GM19467 (cell line): ENCODE measurements at regions not wholly inside any gene's neighbourhood (a gene's known extent, or its start where the extent isn't known, plus 50 kb on each side); places are given as distances from the start of the nearest gene placed in this dataset.

Experiments used
- ATAC-seq: cut with Tn5 transposase; IDR thresholded peaks from one replicate; pipeline ENCODE4 v1.9.1; 2021; ENCODE audit warnings: mild to moderate bottlenecking, moderate library complexity; ENCODE audit not compliant: unreplicated experiment

DNA sequence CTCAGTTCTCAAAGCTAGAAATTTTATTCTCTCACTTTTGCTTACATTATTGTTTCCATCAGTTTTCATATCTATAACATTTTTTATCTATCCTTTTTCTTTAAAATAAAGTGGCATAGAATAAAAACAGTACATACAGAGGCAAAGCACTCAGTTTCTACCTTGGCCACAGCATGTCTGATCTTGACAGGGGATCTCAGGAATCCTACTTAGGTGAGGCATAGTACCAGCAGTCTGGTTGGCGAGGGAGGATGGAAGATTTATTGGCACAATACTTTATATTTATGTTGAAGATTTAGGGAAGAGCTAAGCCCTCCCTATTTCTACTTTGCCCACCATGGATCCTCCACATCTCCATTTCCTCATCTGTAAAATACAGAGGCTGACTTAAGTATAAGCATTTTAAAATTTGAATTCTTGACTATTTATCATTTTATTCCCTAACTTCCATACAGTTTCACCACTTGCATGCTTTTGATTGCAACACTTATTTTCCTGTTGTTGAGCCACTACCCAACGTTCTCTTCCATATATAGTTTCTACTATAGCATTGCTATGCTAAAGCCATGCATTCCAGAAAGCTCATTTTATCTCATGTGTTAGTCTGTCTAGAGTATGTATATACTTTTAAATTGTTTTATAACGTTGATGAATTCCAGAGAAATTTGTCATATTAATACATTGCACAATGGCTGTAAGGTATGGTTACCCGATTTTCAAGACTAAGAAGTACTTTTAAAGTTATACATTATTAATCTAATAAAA, 506.7 kb downstream of the KCTD12 start:
- no peak for ATAC-seq

DNA sequence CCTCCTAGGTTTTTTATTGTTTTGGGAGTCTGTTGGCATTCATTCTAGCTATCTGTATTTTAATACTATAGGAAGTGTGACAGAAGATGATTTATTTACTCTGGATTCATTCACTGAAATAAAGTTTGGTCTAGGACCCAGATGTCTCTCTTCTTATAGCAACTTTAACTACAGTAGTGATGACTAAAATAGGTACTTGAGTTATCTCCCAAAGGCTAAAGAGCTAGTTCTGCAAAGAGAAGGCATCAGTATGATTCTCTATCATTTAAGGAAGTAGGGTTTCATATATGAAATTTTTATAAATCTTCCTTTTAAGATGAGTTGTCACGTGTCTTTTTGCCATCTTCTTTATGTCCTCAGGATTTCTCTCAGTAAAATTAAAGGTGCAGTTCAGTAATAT, 507.4 kb downstream of the KCTD12 start:
- no peak for ATAC-seq

DNA sequence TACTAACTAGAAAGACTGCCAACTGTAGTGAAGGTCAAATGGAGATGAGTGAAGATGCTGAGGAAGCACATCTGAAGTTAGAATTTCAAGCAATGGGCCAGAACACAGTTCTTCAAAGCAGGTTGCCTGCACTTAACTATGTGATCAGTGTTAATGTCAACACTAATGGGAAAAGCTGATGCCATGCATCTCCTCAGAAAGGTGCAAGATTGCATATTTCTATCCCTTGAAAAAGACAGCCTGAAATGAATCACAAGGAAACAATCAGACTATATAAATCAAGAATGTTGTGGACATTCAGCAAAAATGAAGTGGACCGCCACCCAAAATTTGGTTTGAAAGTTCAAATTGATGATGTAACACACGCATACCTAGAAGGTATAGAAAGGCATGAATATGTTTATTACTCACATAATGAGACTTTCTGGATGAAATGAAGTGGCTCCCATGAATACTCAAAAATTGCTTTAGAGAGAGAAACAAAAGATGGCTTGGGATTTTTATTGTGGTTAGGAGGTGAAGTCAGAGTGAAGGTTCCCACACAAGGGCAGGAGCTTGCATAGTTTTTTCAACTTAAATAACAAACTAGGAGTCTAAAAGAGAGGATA, 522.4 kb downstream of the KCTD12 start:
- no peak for ATAC-seq

DNA sequence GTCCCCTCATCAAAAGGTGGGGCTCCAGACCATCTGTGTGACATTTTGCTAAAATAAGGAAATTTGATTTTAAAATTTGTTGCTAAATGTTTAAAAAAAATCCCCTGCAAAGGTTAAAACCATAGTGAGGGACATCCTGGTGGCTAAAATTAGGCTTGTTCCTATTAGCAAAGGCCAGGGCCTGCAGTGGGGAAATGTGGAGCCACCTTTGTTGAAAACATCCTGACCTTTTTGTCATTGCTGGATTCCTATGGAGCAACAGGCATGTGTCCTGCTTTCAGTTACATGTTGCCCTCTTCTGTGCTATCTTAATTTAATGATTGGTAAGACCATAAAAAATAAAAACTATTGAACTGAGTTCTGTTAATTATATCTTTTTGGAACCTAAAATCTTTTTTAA, 524.3 kb downstream of the KCTD12 start:
- ATAC-seq = no peak

DNA sequence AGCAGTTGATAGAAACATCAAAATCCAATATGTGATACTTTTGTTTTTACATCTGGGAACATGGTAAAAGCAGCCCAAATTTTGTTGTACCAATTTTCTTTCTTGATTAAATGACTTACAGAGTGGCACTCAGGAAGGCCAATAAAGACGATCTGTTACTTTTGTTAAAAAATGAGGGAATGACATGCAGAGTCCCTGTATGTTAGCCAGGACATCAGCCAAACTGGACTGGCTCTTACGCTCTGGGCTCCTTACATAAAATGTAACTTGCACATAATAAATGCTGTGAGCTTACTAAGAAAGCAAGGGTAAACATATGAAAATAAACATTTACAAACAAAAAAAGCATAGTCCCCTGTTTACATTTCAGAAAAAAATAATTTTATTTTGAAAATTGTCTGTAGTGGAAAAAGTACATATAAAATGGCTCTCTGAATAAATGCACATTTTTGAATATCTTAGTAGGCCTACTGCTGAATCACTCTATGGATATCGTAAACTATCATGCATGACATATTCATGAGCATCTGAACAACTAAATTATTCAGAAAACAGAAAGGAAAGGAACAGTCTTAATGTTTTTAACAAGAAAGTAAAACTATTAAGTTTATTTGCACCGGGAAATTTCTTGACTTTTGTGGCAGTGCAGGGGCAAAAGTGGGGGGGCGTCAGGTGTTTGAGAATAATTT, 534.5 kb downstream of the KCTD12 start:
- ATAC-seq = no peak

DNA sequence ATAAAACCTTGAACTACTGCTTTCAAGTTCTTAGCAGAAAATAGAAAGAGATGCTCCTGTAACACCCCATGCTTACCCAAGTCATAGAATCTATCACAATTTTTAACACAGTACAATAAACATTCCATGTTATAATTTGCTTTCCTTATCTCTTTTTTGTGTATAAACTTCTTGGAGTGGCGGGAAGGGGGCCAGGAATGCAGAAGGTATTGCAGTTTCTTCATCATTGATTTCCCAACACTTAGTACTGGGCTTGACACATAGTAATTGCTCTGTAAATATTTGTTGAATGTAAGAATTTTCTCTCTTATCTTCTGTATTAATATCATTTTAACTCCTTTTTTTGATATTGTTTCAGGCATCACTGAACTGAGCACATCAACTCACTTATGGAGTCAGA, 535.8 kb downstream of the KCTD12 start:
- no peak for ATAC-seq

DNA sequence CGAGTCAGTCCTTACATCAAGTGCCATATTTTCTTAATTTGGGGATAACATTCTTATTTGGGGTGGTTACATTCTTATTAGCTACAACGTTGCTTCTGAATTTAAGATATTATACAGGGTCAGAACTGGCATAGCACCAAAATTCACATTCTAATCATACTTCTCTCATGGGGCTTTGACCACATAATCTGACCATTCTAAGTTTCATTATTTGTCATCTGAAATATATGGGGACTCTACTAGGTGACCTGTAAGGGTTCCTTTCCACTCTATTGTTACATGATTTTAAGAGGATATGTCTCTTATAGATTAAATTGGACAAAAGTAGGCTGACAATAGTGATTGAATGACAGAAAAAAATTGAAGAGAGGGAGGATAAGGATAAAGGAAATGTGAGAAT, 536.5 kb downstream of the KCTD12 start:
- no peak for ATAC-seq

DNA sequence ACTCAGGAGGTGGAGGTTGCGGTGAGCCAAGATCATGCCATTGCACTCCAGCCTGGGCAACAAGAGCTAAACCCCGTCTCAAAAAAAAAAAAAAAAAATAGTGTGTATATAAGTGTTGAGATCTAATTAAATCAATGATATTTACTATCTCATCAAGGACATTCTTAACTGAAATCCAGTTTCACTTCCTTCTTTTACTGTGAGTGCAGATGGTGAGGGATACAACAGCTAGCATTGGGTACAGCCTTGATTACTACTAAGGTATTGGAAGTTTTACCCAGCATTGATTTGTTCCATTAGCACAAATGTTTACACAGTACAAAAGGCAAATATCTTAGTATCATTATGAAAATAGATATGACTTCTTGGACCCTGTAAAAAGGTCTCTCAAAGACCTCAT, 546.6 kb downstream of the KCTD12 start:
- no peak for ATAC-seq

DNA sequence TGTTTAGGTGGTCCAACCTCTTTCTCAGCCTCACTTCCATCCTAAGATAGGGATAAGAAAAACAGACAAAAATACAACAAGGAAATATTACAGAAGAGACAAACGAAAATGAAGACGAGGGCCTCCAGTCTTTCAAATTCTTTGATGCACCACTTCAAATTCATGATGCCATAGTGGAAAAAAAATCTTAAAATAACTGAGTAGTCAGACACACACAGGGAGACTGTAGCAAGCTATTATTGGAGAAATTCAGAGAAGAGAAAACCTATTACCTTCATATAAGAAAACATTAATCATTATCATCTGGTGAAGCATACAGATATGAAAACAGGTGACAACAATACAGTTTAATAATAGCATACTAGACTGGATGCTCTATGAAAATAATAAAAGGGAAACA, 548.2 kb downstream of the KCTD12 start:
- ATAC-seq = no peak

DNA sequence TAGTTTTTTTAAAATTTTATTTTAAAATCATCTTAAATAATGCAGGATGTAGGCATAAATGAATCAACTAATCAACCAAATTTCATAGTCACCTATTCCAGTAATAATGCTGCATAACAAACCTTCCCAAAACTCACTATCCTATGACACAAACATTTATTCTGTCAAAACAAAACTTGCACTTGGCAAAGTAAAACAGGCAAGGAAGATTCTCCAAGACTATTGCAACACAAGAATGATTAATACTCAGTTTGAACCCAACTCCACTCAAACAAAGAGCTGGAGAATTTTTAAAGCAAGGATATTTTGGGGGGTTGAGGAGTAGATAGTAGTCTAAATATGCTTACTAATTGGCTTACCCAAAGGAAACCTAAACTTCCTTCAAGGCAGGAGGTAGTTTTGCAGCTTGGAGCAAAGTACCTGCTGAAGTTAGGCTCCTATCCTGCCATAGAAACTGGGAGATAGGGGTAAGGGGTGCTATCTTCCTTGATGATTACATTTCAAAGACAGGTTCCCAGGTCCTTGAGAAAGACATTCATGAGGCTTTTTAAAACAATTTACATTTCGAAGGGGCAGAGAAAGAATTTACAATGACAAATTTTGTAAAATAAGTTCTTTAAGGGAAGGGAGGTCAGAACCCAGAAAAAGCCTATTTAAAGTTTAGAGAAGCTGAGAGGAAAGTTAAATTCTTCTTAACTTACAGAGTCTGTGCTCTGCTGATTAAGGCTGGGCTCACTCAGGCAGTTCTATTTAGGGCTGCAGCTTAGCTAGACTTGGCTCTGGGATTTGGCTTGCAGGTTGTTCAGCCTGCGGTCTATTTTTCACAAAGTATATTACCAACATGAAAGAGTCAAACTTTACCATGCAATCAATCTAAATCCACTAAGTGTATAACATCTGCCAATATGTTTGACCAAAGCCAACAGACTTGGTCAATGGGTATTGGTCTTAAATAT, 549.0 kb downstream of the KCTD12 start:
- ATAC-seq = no peak

DNA sequence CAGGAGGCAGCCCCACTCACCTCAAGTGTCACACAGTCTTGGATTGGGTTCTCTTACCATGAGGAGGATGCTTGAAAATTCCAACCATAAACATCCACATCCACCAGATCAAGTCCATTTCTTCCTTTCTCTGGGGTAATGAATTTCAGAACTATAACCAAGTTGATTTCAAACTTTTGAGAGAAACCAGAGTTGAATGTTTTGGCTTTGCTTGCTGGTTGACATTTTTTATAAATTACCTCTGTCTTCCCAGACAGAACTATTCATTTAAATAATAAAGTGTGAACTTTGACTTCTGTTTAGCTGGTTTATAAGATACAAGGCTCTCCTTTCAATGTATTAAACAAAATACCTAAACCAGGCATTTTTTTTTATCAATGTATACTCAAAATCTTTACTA, 550.7 kb downstream of the KCTD12 start:
- no peak for ATAC-seq

DNA sequence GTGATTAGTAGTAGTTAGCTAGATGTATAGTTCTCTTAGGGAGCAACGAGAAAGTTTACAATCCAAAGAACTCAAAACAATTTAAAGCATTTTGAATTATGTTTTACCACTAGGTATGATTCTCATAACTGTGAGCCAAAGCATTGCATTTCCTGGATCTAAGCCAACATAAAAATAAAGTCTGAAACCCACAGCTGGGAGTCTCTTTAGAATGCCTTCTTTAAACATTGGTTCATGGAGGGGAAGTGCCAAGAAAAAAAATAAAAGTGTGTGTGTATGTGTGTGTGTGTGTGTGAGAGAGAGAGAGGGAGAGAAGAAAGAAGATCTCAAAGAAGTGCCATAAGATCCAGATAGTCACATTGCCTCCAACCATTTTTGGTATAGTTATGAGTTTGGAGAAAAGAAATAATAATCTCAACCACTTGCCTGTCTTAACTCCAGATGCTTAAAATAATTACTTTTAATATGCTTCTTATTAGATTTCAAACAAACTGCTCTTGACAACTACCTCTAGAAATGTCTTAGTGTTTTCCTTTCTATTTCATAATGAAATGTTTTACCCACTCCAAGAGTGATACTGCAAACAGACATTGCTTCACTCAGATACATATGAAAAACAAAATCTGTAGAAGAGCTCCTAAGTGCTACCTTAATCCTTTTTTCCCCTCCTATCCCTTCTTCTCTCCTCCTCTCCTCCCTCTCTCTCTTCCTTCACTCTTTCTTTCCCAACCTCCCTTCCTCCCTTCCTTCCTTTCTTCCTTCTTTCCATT, 554.1 kb downstream of the KCTD12 start:
- no peak for ATAC-seq

DNA sequence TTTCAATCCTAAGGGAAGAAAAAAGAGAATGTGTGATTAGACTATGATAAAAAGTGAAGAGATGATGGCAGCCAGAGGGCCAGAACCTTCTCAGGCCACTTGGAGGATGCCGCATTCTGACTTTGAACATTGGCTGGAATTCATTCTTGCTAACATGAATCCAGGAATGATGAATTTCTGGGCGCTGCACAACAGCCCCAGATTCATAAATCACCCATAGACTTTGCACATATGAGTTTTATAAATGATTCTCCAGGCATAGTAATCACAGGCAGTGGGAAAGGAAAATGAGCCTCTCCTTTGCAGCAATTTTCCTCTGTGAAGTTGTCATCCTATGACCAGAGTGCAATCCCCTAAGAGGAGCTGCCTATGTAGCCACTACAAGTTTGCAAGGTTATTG, 555.4 kb downstream of the KCTD12 start:
- ATAC-seq = no peak

DNA sequence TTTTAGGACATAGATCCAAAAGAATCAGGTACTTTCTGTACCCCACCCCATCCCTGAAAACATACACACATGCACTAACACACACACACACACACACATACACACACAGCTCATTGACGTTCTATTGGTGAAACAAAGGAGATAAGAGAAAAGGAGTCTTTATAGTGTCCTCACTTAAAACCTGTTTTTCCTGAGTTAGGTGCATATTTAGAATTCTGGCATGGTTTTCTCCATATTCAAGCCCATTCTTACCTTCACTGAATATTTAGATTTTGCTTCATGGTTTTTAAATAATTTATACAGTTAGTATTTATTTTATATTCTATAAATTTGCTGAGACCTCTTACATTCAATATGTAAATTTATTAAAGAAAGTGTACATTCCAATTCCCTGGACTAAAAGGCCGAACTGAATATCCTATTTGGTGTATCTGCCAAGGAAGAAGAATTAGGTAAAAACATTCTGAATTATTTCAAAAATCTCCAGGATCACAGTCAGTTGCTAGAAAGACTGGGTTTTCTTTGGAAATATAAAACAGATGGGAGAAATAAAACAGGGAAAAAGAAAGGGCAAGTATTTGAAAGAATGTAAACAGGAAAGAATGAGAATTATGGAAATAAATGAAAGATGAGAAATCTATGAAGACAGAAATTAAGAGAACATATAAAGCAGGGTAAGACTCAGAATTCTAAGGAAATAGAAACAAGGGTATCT, 556.2 kb downstream of the KCTD12 start:
- no peak for ATAC-seq

DNA sequence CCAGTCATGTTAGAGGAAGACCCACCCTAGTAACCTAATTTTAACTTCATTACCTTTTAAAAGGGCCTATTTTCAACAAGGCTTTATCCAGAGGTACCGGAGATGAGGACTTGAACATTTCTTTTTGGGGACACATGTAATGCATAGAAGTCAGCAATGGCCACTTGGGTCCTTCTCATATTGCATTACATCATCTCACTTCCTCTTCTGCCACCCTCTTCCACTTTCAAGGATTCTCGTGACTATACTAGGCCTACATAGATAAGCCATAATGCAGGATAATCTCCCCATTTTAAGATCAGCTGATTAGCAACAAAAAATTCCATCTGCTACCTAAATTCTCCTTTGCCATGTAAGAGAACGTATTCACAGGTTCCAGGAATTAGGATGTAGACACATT, 557.2 kb downstream of the KCTD12 start:
- no peak for ATAC-seq

DNA sequence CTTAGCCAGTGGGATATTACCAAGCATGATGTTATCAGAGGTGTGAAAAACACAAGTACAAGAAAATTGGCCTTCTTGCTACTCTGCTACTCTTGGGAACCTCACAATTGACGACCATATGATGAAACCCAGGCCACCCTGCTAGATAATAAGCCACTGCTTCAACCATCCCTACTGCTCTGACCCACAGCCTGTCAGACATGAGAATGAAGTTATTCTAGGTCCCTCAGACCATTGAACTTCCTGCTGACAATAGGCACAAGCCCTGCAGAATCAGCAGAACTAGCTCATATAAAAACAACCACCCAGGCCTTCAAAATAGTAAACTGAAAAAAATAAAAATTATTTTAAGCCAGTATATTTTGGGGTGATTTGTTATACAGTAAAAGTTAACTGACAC, 559.9 kb downstream of the KCTD12 start:
- ATAC-seq = no peak

DNA sequence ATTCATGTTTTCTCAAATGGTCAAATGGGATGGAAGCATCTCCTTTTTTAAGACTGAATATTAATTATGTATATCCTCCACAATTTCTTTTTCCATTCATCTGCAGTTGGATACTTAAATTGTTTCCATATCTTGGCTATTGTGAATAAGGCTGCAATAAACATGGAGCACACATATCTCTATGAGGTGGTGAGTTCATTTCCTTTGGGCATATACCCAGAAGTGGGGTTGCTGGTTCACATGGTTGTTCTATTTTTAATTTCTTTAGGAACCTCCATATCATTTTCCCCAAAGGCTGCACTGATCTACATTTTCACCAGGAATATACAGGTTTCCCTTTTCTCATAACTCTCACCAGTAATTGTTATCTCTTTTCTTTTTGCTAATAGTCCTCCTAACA, 566.3 kb downstream of the KCTD12 start:
- ATAC-seq = no peak

DNA sequence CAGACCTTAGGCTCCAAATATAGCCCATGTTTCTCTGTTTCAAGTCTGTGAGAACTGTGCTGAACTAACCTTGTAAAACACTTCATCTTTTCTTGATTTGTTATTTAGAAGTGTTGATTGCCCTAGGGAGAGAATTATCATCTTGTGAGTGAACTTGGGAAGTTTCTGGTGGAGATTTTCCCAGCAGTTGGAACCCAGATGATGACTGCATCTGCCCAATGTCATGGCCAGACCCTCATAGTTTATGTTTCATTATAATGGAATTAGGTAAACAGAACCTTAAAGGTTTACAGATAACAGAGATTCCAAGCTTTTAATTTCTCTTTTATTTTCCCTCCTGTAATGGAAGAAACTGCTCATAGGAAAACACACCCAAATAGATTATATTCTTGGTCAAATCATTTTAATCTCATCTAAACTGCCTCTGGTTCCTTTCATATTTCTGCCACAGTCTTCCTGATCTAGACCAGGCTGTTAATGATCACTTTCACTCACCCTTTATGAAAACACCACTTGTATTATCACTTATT, 569.1 kb downstream of the KCTD12 start:
- no peak for ATAC-seq

DNA sequence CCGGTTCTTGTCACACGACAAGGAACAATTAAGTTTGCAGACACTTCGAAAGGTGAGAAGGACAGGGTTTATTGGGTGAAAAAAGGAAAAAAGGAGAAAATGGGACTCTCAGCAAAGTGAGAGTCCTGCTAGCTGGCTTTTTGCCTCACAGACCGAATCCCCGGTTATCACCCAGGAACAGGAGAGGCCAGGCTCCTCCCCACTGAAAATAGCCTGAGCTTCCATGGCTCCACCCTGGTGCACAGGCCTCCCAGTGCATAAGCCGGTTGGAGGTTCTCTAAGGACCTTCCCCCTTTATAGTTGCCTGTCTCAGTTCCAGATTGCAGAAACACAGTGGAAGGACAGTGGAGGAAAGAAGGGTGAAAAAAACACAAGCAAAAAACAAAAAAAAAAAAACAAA, 571.7 kb downstream of the KCTD12 start:
- ATAC-seq = no peak

DNA sequence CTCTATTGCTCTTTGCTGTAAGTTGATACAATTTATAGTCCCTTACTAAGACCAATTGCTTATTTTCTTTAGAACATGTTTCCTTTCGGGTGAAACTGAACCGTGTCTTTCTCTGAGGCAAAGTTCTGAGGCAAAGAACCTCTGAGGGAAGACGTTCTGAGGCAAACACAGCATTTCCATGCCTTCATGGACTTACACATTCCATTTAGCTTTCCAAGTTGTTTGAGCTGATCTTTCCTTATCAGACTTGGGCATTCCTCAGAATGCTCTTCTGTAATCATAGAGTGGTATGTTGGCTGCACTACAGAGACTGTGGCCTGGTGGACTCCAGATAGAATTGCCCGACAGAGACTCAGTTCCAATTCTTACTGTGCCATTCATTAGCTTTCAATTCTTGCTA, 579.1 kb downstream of the KCTD12 start:
- ATAC-seq = no peak
